ENCODE measurements at regions not wholly inside any gene's neighbourhood (a gene's known extent, or its start where the extent isn't known, plus 50 kb on each side); places are given as distances from the start of the nearest gene placed in this dataset.

GRCh38 chr15:96538491-96538890 is 208.0 kb downstream of the NR2F2 start:
- no peak for TF ChIP-seq CTCF (IDR thresholded peaks at IDR 0.05)
- H3K27ac ChIP-seq, result no peak overlapping the region
- H3K9me3 ChIP-seq, result no peaks in the 10 kb centered on the region
- no peaks in the 10 kb centered on the region for H3K36me3 ChIP-seq
- H3K4me1 ChIP-seq (ENCODE audit: control insufficient read depth in 1 of 2, insufficient read depth in 1 of 2, low read depth in 1 of 2, low read length in 1 of 2), result no peaks in the 10 kb centered on the region
- peaks cover 6% of the 10 kb centered on the region for H3K27me3 ChIP-seq
- no peak overlapping the region for H3K4me3 ChIP-seq (ENCODE audit: low read depth in 1 of 2, low read length in 1 of 2)

- no peaks in the 10 kb centered on the region for H3K9me3 ChIP-seq
- H3K4me1 ChIP-seq (ENCODE audit: control insufficient read depth in 1 of 2, insufficient read depth in 1 of 2, low read depth in 1 of 2, low read length in 1 of 2), result no peaks in the 10 kb centered on the region
- H3K27me3 ChIP-seq, result peaks cover 10% of the 10 kb centered on the region
- TF ChIP-seq CTCF (IDR thresholded peaks at IDR 0.05), result no peak
- H3K4me3 ChIP-seq (ENCODE audit: low read depth in 1 of 2, low read length in 1 of 2), result no peak overlapping the region
- H3K36me3 ChIP-seq, result no peaks in the 10 kb centered on the region
- no peak overlapping the region for H3K27ac ChIP-seq
These were observed 209.8 kb downstream of the NR2F2 start for GRCh38 chr15:96540283-96540682.

GRCh38 chr15:96542130-96542770 is 211.8 kb downstream of the NR2F2 start:
- no peaks in the 10 kb centered on the region for H3K36me3 ChIP-seq
- H3K27ac ChIP-seq, result no peak overlapping the region
- H3K9me3 ChIP-seq, result no peaks in the 10 kb centered on the region
- TF ChIP-seq CTCF (IDR thresholded peaks at IDR 0.05), result no peak
- H3K4me1 ChIP-seq (ENCODE audit: control insufficient read depth in 1 of 2, insufficient read depth in 1 of 2, low read depth in 1 of 2, low read length in 1 of 2), result no peaks in the 10 kb centered on the region
- H3K4me3 ChIP-seq (ENCODE audit: low read depth in 1 of 2, low read length in 1 of 2), result no peak overlapping the region
- H3K27me3 ChIP-seq, result peaks cover 5% of the 10 kb centered on the region

- Histone ChIP-seq H3K36me3 (no peaks in the 10 kb centered on the region), H3K4me1 (ENCODE audit: control insufficient read depth in 1 of 2, insufficient read depth in 1 of 2, low read depth in 1 of 2, low read length in 1 of 2) (no peaks in the 10 kb centered on the region), H3K9me3 (no peaks in the 10 kb centered on the region), H3K4me3 (ENCODE audit: low read depth in 1 of 2, low read length in 1 of 2) (no peak overlapping the region), H3K27me3 (peaks cover 5% of the 10 kb centered on the region), H3K27ac (no peak overlapping the region)
- no peak for TF ChIP-seq CTCF (IDR thresholded peaks at IDR 0.05)
These were observed 213.8 kb downstream of the NR2F2 start for GRCh38 chr15:96544162-96544756.

GRCh38 chr15:96549136-96549535 is 218.6 kb downstream of the NR2F2 start:
- H3K27me3 ChIP-seq, result peaks cover 3% of the 10 kb centered on the region
- H3K36me3 ChIP-seq, result no peaks in the 10 kb centered on the region
- TF ChIP-seq CTCF (IDR thresholded peaks at IDR 0.05), result no peak
- H3K4me3 ChIP-seq (ENCODE audit: low read depth in 1 of 2, low read length in 1 of 2), result no peak overlapping the region
- no peaks in the 10 kb centered on the region for H3K9me3 ChIP-seq
- no peak overlapping the region for H3K27ac ChIP-seq
- no peaks in the 10 kb centered on the region for H3K4me1 ChIP-seq (ENCODE audit: control insufficient read depth in 1 of 2, insufficient read depth in 1 of 2, low read depth in 1 of 2, low read length in 1 of 2)
